ENCODE measurements at regions not wholly inside any gene's neighbourhood (a gene's known extent, or its start where the extent isn't known, plus 50 kb on each side); places are given as distances from the start of the nearest gene placed in this dataset.

DNA sequence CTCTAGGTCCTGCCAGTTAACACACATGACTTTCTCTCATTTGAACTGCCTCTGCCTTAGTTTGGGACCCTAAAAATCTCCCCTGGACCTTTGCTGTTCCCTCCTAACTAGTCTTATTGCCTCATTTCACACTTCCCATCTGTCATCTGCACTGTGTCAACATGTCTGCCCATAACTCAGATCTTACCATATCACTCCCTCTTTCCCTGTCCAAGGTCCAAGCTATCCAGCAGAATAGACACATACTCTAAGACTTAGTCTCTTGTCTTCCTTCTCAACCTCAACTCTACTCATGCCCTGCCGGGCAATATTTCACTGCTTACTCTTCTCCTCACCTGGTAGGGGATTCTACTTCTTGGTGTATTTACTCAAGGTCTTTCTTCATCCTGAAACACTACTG lies 79.5 kb upstream of the DAB1 start:
- TF ChIP-seq, protein P1, sequence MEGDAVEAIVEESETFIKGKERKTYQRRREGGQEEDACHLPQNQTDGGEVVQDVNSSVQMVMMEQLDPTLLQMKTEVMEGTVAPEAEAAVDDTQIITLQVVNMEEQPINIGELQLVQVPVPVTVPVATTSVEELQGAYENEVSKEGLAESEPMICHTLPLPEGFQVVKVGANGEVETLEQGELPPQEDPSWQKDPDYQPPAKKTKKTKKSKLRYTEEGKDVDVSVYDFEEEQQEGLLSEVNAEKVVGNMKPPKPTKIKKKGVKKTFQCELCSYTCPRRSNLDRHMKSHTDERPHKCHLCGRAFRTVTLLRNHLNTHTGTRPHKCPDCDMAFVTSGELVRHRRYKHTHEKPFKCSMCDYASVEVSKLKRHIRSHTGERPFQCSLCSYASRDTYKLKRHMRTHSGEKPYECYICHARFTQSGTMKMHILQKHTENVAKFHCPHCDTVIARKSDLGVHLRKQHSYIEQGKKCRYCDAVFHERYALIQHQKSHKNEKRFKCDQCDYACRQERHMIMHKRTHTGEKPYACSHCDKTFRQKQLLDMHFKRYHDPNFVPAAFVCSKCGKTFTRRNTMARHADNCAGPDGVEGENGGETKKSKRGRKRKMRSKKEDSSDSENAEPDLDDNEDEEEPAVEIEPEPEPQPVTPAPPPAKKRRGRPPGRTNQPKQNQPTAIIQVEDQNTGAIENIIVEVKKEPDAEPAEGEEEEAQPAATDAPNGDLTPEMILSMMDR (IDR thresholded peaks at IDR 0.05): no peak
- Histone ChIP-seq H3K27ac (no peak overlapping the region), H3K4me3 (no peak overlapping the region), H3K4me1 (no peaks in the 10 kb centered on the region), H3K9me3 (no peaks in the 10 kb centered on the region), H3K36me3 (no peaks in the 10 kb centered on the region), H3K27me3 (no peaks in the 10 kb centered on the region)
- no peak for DNase-seq
- intact Hi-C loops (cut with DNase I; ENCODE audit: low total_unique reads): no loop called here

DNA sequence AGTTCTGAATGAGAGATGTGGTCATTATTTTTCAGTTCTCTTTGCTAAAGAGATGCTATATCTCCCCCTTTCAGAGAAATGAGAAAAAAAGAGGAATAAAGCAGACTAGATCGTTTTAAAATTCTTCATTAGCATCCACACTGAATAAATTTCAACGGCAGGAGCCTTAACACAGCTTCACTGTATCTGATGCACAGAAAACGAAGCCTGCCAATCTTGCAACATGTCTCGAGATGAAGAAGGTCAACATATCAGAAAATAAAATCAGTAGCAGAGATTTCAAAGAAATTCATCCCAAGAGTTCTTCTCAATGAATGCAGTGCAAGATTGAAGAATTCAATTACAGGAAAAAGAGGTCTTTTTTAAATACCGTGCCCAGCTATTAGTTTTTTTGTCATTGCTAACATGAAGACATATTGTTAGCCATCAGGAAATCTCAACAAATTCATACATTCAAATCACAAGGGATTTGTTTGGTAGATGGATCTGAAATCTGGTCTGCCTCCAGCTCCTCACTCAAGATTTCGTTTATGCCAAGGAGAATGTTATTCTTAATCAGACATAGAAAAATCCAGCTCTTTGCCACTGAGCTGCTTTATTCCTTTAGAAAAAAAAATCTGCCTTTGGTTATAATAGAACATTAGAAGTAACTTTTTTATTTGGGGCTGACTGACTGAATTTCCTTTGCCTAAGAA lies 76.4 kb upstream of the DAB1 start:
- no peak for DNase-seq
- no peaks in the 10 kb centered on the region for H3K36me3 ChIP-seq
- no peaks in the 10 kb centered on the region for H3K9me3 ChIP-seq
- TF ChIP-seq, protein P1 (IDR thresholded peaks at IDR 0.05): no peak
- no peak overlapping the region for H3K4me3 ChIP-seq
- H3K27ac ChIP-seq: no peak overlapping the region
- no peaks in the 10 kb centered on the region for H3K4me1 ChIP-seq
- H3K27me3 ChIP-seq: no peaks in the 10 kb centered on the region
- intact Hi-C loops (cut with DNase I; ENCODE audit: low total_unique reads): no loop called here

DNA sequence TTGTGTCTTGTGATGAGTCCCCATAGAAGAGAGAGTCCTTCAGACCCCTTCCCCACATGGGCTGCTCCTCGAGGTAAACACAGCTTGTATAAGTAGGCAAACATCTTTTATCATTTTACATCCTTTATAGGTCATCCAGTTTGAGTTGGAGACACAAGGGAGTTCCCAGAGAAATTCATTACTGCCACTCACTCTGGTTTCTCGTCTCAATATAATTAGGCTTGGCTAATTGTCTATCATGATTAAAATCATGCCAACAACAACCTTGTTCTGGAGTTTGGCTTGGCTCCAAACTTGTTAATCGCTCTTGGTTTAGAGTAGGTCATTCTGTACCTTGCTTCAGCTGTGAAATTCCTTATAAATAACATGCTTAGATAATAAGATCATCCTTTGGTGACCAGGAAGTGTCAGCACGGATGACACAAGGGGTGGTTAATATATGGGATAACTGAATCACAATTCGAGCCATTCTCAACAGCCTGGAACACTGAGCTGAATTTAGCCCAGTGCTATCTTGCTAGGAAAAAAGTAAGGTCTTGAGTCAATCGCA lies 70.7 kb upstream of the DAB1 start:
- H3K4me1 ChIP-seq: no peaks in the 10 kb centered on the region
- H3K27ac ChIP-seq: no peak overlapping the region
- H3K4me3 ChIP-seq: no peak overlapping the region
- no peaks in the 10 kb centered on the region for H3K27me3 ChIP-seq
- TF ChIP-seq, protein P1 (IDR thresholded peaks at IDR 0.05): no peak
- intact Hi-C loops (cut with DNase I; ENCODE audit: low total_unique reads): no loop called here
- no peaks in the 10 kb centered on the region for H3K9me3 ChIP-seq
- no peak for DNase-seq
- no peaks in the 10 kb centered on the region for H3K36me3 ChIP-seq

DNA sequence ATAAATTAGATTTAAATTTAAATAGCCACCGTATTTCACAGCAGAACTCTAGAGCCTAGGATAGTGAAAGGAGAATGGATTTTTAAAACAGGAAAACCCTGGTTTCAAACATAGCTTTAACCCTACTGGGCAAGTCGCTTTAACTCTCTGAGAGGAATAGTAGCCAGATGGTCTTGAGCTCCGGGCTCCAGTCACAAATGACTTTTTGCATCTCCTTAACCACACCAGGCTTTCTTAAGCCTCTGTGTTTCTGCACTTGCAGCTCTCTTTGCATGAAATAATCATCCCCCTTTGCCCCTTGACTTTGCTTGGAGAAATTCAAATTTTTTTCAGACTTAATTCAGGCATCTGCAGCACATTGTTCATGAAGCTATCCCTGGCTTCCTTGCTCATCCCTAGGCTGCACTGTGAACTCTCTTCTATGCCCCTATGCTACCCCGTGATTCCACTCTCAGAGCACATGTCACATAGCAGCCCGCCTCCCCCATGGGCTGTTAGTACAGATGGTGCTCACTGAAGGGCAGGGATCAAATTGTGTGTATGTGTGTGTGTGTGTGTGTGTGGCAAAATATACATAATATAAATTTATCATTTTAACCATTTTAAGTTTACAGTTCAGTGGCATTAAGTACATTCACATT lies 68.8 kb upstream of the DAB1 start:
- intact Hi-C loops (cut with DNase I; ENCODE audit: low total_unique reads): no loop called here

DNA sequence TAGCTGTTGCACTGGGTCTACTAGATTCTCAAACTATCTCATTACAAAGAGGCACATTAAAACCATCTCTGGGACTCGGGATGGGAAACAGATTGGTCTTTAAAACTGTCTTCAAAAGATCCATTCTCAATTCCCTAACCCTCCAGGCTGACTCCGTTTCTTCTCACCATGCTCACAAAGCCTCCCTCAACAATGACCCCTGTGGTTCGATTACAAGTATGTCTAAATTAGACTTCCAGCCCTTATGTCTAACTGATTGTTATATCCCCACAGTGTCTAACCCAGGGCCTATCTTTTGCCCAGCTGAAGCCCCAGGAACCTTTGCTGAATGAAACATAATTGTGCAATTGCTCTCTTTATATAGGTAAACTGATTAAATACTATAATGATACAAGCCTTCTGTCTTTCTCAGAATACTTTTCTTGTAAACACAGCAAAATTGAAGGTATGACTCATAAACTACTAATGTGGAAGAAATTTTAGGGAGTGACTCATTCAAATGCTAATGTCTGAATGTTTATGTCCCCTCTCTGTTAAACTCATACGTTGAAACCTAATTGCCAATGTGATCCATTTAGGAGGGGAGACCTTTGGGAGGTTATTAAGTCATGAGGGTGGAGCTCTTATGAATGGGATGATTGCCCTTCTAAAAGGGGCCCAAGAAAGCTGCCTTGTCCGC lies 65.6 kb upstream of the DAB1 start:
- TF ChIP-seq, protein P1 (IDR thresholded peaks at IDR 0.05): no peak
- Histone ChIP-seq H3K4me1 (no peaks in the 10 kb centered on the region), H3K27me3 (no peaks in the 10 kb centered on the region), H3K27ac (no peak overlapping the region), H3K4me3 (no peak overlapping the region), H3K9me3 (no peaks in the 10 kb centered on the region), H3K36me3 (no peaks in the 10 kb centered on the region)
- intact Hi-C loops (cut with DNase I; ENCODE audit: low total_unique reads): no loop called here
- DNase-seq: no peak

More for the DNA sequence above, 68.8 kb upstream of the DAB1 start:
- TF ChIP-seq, protein P1 (IDR thresholded peaks at IDR 0.05): no peak
- H3K27ac ChIP-seq: no peak overlapping the region
- no peaks in the 10 kb centered on the region for H3K36me3 ChIP-seq
- no peaks in the 10 kb centered on the region for H3K9me3 ChIP-seq
- H3K4me3 ChIP-seq: no peak overlapping the region
- no peaks in the 10 kb centered on the region for H3K4me1 ChIP-seq
- no peak for DNase-seq
- no peaks in the 10 kb centered on the region for H3K27me3 ChIP-seq
